Hepatocyte (in vitro differentiated cells): ENCODE measurements at regions not wholly inside any gene's neighbourhood (a gene's known extent, or its start where the extent isn't known, plus 50 kb on each side); places are given as distances from the start of the nearest gene placed in this dataset.

Experiments used
- DNase-seq: peaks from one replicate; pipeline ENCODE4 v3.0.0-alpha.2; 2016; ENCODE audit warnings: low spot score
- H2AFZ ChIP-seq: fragments of 200-600 bp; sonication (generic); 2 replicates; pipeline ENCODE4 v1.6.0; 2016; ENCODE audit warnings: antibody characterized with exemption, mild to moderate bottlenecking
- H3K27ac ChIP-seq: fragments of 200-600 bp; sonication (generic); 2 replicates; pipeline ENCODE4 v1.5.1; 2016; ENCODE audit warnings: mild to moderate bottlenecking
- H3K27me3 ChIP-seq: fragments of 200-600 bp; sonication (generic); 2 replicates; pipeline ENCODE4 v1.6.1; 2016
- H3K36me3 ChIP-seq: fragments of 200-600 bp; sonication (generic); replicated peaks from 2 replicates; pipeline ENCODE4 v1.5.1; 2016; ENCODE audit warnings: low read depth; ENCODE audit not compliant: insufficient read depth
- H3K4me1 ChIP-seq: fragments of 200-600 bp; sonication (generic); 2 replicates; pipeline ENCODE4 v1.5.1; 2016; ENCODE audit warnings: mild to moderate bottlenecking, moderate library complexity; ENCODE audit not compliant: insufficient read depth
- H3K4me2 ChIP-seq: fragments of 200-600 bp; sonication (generic); 2 replicates; pipeline ENCODE4 v1.6.0; 2016
- H3K4me3 ChIP-seq: fragments of 200-600 bp; sonication (generic); 2 replicates; pipeline ENCODE4 v1.5.1; 2016; ENCODE audit warnings: mild to moderate bottlenecking
- H3K79me2 ChIP-seq: fragments of 200-600 bp; sonication (generic); 2 replicates; pipeline ENCODE4 v1.6.0; 2017; ENCODE audit warnings: mild to moderate bottlenecking
- H3K9me2 ChIP-seq: fragments of 200-600 bp; sonication (generic); replicated peaks from 2 replicates; pipeline ENCODE4 v1.6.0; 2017; ENCODE audit warnings: mild to moderate bottlenecking; ENCODE audit not compliant: insufficient read depth
- H3K9me3 ChIP-seq: fragments of 200-600 bp; sonication (generic); 2 replicates; pipeline ENCODE4 v1.5.1; 2016; ENCODE audit warnings: low read depth, mild to moderate bottlenecking
- H4K20me1 ChIP-seq: fragments of 200-600 bp; sonication (generic); 2 replicates; pipeline ENCODE4 v1.6.0; 2016; ENCODE audit warnings: mild to moderate bottlenecking; ENCODE audit not compliant: insufficient read depth, poor library complexity, severe bottlenecking
- EZH2 ChIP-seq: fragments of 200-600 bp; sonication (generic); IDR thresholded peaks from 2 replicates; pipeline ENCODE4 v1.6.1; 2016; ENCODE audit warnings: antibody characterized with exemption, mild to moderate bottlenecking, borderline replicate concordance
- EZH2phosphoT487 ChIP-seq: fragments of 200-600 bp; sonication (generic); IDR thresholded peaks from one replicate; pipeline ENCODE4 v1.6.1; 2018; ENCODE audit warnings: antibody characterized with exemption, mild to moderate bottlenecking, low read depth, moderate library complexity; ENCODE audit not compliant: unreplicated experiment, severe bottlenecking
- WGBS: methylation state at CpG from one replicate; pipeline ENCODE4 v1.1.6; 2016; ENCODE audit warnings: low lambda C conversion rate; ENCODE audit errors: missing lambda C conversion rate; 5-methylcytosine and 5-hydroxymethylcytosine counted together
- TF ChIP-seq, protein P1 (sequence below): fragments of 200-600 bp; sonication (generic); IDR thresholded peaks from 2 replicates; pipeline ENCODE4 v1.5.1; 2016; ENCODE audit warnings: antibody characterized with exemption, mild to moderate bottlenecking; ENCODE audit not compliant: poor library complexity

DNA sequence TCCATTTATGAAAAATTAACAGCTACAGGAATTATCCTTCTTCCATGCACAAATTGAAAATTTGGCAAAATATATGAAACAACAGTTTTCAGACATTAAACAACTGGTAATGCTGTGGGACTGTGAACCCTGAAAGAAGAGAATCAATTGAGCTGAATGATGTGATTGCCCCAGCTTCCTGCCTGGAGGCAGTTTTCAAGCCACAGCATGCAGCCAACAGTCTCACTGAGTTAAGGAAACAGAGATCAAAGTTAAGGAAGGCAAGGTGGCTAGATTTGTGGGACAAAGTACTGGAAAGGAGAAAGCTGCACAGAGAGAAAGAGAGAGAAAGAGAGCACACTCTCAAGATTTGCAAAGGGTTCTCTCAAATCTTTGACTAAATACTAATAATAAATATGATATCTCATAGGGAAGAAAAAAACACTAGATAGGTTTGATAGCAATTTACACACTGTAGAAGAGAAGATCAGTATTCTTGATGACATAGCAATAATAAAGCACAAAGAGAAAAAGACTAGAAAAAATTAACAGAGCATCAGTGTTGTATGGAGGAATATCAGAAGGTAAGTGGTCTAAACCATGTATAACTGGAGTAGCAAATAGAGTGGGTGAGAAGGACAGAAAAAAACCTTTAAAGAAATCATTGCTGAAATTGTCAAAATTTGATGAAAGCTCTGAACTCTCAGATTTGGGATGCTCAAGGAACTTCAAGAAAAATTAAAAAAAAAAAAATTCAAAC is 70.1 kb upstream of the CNKSR3 start:
- H3K27me3 ChIP-seq, result no peaks in the 10 kb centered on the region
- H3K9me3 ChIP-seq, result no peaks in the 10 kb centered on the region
- DNase-seq, result no peak
- no peak overlapping the region for H3K27ac ChIP-seq
- H3K4me1 ChIP-seq, result no peaks in the 10 kb centered on the region
- H3K4me2 ChIP-seq, result no peak overlapping the region
- H2AFZ ChIP-seq, result no peak overlapping the region
- no peaks in the 10 kb centered on the region for H4K20me1 ChIP-seq
- no peaks in the 10 kb centered on the region for H3K9me2 ChIP-seq
- TF ChIP-seq EZH2 (no peak), EZH2phosphoT487 (no peak)
- TF ChIP-seq, protein P1, sequence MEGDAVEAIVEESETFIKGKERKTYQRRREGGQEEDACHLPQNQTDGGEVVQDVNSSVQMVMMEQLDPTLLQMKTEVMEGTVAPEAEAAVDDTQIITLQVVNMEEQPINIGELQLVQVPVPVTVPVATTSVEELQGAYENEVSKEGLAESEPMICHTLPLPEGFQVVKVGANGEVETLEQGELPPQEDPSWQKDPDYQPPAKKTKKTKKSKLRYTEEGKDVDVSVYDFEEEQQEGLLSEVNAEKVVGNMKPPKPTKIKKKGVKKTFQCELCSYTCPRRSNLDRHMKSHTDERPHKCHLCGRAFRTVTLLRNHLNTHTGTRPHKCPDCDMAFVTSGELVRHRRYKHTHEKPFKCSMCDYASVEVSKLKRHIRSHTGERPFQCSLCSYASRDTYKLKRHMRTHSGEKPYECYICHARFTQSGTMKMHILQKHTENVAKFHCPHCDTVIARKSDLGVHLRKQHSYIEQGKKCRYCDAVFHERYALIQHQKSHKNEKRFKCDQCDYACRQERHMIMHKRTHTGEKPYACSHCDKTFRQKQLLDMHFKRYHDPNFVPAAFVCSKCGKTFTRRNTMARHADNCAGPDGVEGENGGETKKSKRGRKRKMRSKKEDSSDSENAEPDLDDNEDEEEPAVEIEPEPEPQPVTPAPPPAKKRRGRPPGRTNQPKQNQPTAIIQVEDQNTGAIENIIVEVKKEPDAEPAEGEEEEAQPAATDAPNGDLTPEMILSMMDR, result no peak
- H3K79me2 ChIP-seq, result no peaks in the 10 kb centered on the region
- no peaks in the 10 kb centered on the region for H3K36me3 ChIP-seq
- no peak overlapping the region for H3K4me3 ChIP-seq

DNA sequence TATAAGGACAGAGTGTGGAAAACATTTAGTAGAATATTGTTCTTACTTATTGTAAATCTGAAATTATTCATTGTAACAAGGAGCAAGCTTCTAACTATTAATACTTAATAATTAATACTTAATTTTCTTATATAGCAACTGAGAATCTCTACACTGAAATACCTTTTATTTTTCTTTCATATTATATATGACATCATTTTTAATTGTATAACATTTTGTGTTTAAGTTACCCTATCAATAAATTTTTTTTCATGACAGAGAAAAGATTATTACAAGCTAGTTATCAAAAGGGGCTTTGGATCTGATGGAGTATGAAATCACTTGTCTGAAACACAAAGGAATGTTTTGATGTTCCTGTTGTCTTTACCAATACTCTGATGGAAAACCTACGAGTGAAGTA is 72.2 kb upstream of the CNKSR3 start:
- 71% methylated on average over 1 of the region's 1 CpG for WGBS
- Histone ChIP-seq H3K4me3 (no peak overlapping the region), H3K9me2 (no peaks in the 10 kb centered on the region), H4K20me1 (no peaks in the 10 kb centered on the region), H3K9me3 (no peaks in the 10 kb centered on the region), H3K4me2 (no peak overlapping the region), H3K4me1 (no peaks in the 10 kb centered on the region), H2AFZ (no peak overlapping the region), H3K79me2 (no peaks in the 10 kb centered on the region), H3K36me3 (no peaks in the 10 kb centered on the region), H3K27me3 (no peaks in the 10 kb centered on the region), H3K27ac (no peak overlapping the region)
- TF ChIP-seq EZH2 (no peak), EZH2phosphoT487 (no peak)
- TF ChIP-seq, protein P1, result no peak
- no peak for DNase-seq

- Histone ChIP-seq H3K36me3 (no peaks in the 10 kb centered on the region), H3K9me2 (no peaks in the 10 kb centered on the region), H3K4me2 (no peak overlapping the region), H3K4me1 (no peaks in the 10 kb centered on the region), H3K27ac (no peak overlapping the region), H3K79me2 (no peaks in the 10 kb centered on the region), H2AFZ (no peak overlapping the region), H3K27me3 (no peaks in the 10 kb centered on the region), H3K9me3 (no peaks in the 10 kb centered on the region), H3K4me3 (no peak overlapping the region), H4K20me1 (no peaks in the 10 kb centered on the region)
- WGBS, result 80% methylated on average over 4 of the region's 4 CpGs
- no peak for DNase-seq
- TF ChIP-seq EZH2phosphoT487, result no peak
- TF ChIP-seq, protein P1, result no peak
- no peak for TF ChIP-seq EZH2
Measured at GRCh38 chr6:154583546-154584188, 73.2 kb upstream of the CNKSR3 start.
